HepG2 (cell line): ENCODE measurements at regions not wholly inside any gene's neighbourhood (a gene's known extent, or its start where the extent isn't known, plus 50 kb on each side); places are given as distances from the start of the nearest gene placed in this dataset.

Source experiments
- CHD2 ChIP-seq: IDR thresholded peaks from 2 replicates; pipeline ENCODE4 v1.6.1; 2011; ENCODE audit warnings: low read depth, low read length, improper control_type of control experiment
- FIP1L1 ChIP-seq: fragments of 200-400 bp; formaldehyde crosslinking; IDR thresholded peaks from 2 replicates; pipeline ENCODE4 v1.6.1; 2018; ENCODE audit warnings: low read depth, mild to moderate bottlenecking, low read length, moderate library complexity, borderline replicate concordance; ENCODE audit not compliant: insufficient read depth
- FOXA1 ChIP-seq, 2 experiments: fragments of 450-650 bp in 1 of 2; sonication (generic) in 1 of 2; formaldehyde crosslinking in 1 of 2; IDR thresholded peaks; 2 replicates each; pipeline versions ENCODE4 v1.4.0 to v1.6.1; 2016 to 2020; ENCODE audit warnings: missing genetic modification reagents in 1 of 2
- GFI1 ChIP-seq: sonication (generic); formaldehyde crosslinking; IDR thresholded peaks from 2 replicates; pipeline ENCODE4 v1.5.0; 2020; ENCODE audit warnings: missing genetic modification reagents, mild to moderate bottlenecking, borderline replicate concordance
- GTF3A ChIP-seq: sonication (generic); formaldehyde crosslinking; conservative IDR thresholded peaks from 2 replicates; pipeline ENCODE4 v1.4.0; 2020; ENCODE audit warnings: mild to moderate bottlenecking, missing genetic modification reagents
- HNRNPUL1 ChIP-seq: fragments of 200-400 bp; formaldehyde crosslinking; IDR thresholded peaks from 2 replicates; pipeline ENCODE4 v1.6.1; 2017; ENCODE audit warnings: low read depth, mild to moderate bottlenecking, low read length, moderate library complexity
- HOXD1 ChIP-seq: sonication (generic); formaldehyde crosslinking; IDR thresholded peaks from 2 replicates; pipeline ENCODE4 v1.5.0; 2020; ENCODE audit warnings: missing genetic modification reagents
- JUND ChIP-seq: sonication (generic); formaldehyde crosslinking; IDR thresholded peaks from 2 replicates; pipeline ENCODE4 v1.8.0; 2022; ENCODE audit warnings: mild to moderate bottlenecking, missing genetic modification reagents
- KDM2A ChIP-seq: sonication (generic); formaldehyde crosslinking; IDR thresholded peaks from 2 replicates; pipeline ENCODE4 v1.4.0; 2020; ENCODE audit warnings: low read depth, missing genetic modification reagents, borderline replicate concordance
- KMT2A ChIP-seq: sonication (generic); formaldehyde crosslinking; IDR thresholded peaks from 2 replicates; pipeline ENCODE4 v1.4.0; 2020; ENCODE audit warnings: missing genetic modification reagents
- PTBP1 ChIP-seq: fragments of 200-400 bp; formaldehyde crosslinking; IDR thresholded peaks from 2 replicates; pipeline ENCODE4 v1.6.1; 2018; ENCODE audit warnings: low read length, low read depth; ENCODE audit not compliant: poor library complexity, severe bottlenecking
- RELA ChIP-seq: sonication (generic); formaldehyde crosslinking; IDR thresholded peaks from 2 replicates; pipeline ENCODE4 v1.4.0; 2020; ENCODE audit warnings: missing genetic modification reagents
- SOX5 ChIP-seq: IDR thresholded peaks from 2 replicates; pipeline ENCODE4 v1.6.1; 2016; ENCODE audit warnings: borderline replicate concordance
- ZBTB7B ChIP-seq: sonication (generic); formaldehyde crosslinking; IDR thresholded peaks from 2 replicates; pipeline ENCODE4 v1.4.0; 2020; ENCODE audit warnings: missing genetic modification reagents
- ZNF382 ChIP-seq: sonication (generic); formaldehyde crosslinking; IDR thresholded peaks from 2 replicates; pipeline ENCODE4 v1.5.0; 2020; ENCODE audit warnings: missing genetic modification reagents, mild to moderate bottlenecking, borderline replicate concordance
- ZNF609 ChIP-seq: sonication (generic); formaldehyde crosslinking; IDR thresholded peaks from 2 replicates; pipeline ENCODE4 v1.4.0; 2020; ENCODE audit warnings: mild to moderate bottlenecking, missing genetic modification reagents, borderline replicate concordance
- ZNF614 ChIP-seq: IDR thresholded peaks from 2 replicates; pipeline ENCODE4 v1.6.1; 2018; ENCODE audit warnings: missing biosample characterization, missing genetic modification reagents, inconsistent platforms, borderline replicate concordance
- TF ChIP-seq, protein P1 (sequence below): sonication (generic); formaldehyde crosslinking; IDR thresholded peaks from 2 replicates; pipeline ENCODE4 v1.4.0; 2020; ENCODE audit warnings: missing genetic modification reagents, borderline replicate concordance
- TF ChIP-seq, protein P2 (sequence below): sonication (generic); formaldehyde crosslinking; IDR thresholded peaks from 2 replicates; pipeline ENCODE4 v1.4.0; 2020; ENCODE audit warnings: mild to moderate bottlenecking, missing genetic modification reagents
- TF ChIP-seq, protein P3 (sequence below): sonication (generic); formaldehyde crosslinking; IDR thresholded peaks from 2 replicates; pipeline ENCODE4 v1.4.0; 2020; ENCODE audit warnings: missing genetic modification reagents, borderline replicate concordance

GRCh38 chr1:214124915-214125314 lies 137.1 kb downstream of the PROX1 start (continued):
- TF ChIP-seq ZNF609 = 0 out of 2 replicates have a peak, but pooled peaks have one; percentile 35
- TF ChIP-seq, protein P1, sequence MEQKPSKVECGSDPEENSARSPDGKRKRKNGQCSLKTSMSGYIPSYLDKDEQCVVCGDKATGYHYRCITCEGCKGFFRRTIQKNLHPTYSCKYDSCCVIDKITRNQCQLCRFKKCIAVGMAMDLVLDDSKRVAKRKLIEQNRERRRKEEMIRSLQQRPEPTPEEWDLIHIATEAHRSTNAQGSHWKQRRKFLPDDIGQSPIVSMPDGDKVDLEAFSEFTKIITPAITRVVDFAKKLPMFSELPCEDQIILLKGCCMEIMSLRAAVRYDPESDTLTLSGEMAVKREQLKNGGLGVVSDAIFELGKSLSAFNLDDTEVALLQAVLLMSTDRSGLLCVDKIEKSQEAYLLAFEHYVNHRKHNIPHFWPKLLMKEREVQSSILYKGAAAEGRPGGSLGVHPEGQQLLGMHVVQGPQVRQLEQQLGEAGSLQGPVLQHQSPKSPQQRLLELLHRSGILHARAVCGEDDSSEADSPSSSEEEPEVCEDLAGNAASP (CRISPR knock-in tag) = peak; percentile 31; the same call in 1 of the 2 replicates
- TF ChIP-seq HNRNPUL1 = no peak
- no peak for TF ChIP-seq ZNF614 (CRISPR knock-in tag)
- TF ChIP-seq, protein P2, sequence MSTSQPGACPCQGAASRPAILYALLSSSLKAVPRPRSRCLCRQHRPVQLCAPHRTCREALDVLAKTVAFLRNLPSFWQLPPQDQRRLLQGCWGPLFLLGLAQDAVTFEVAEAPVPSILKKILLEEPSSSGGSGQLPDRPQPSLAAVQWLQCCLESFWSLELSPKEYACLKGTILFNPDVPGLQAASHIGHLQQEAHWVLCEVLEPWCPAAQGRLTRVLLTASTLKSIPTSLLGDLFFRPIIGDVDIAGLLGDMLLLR (CRISPR knock-in tag) = no peak
- TF ChIP-seq ZBTB7B = 0 out of 2 replicates have a peak, but pooled peaks have one; percentile 20
- TF ChIP-seq KDM2A (CRISPR knock-in tag) = no peak
- no peak for TF ChIP-seq FIP1L1
- TF ChIP-seq JUND (CRISPR knock-in tag) = no peak
- no peak for TF ChIP-seq KMT2A
- no peak for TF ChIP-seq GTF3A
- TF ChIP-seq HOXD1 (CRISPR knock-in tag) = no peak
- peak; percentile 26; the same call in 1 of the 2 replicates for TF ChIP-seq SOX5
- no peak for TF ChIP-seq CHD2
- TF ChIP-seq RELA (CRISPR knock-in tag) = no peak
- TF ChIP-seq, protein P3, sequence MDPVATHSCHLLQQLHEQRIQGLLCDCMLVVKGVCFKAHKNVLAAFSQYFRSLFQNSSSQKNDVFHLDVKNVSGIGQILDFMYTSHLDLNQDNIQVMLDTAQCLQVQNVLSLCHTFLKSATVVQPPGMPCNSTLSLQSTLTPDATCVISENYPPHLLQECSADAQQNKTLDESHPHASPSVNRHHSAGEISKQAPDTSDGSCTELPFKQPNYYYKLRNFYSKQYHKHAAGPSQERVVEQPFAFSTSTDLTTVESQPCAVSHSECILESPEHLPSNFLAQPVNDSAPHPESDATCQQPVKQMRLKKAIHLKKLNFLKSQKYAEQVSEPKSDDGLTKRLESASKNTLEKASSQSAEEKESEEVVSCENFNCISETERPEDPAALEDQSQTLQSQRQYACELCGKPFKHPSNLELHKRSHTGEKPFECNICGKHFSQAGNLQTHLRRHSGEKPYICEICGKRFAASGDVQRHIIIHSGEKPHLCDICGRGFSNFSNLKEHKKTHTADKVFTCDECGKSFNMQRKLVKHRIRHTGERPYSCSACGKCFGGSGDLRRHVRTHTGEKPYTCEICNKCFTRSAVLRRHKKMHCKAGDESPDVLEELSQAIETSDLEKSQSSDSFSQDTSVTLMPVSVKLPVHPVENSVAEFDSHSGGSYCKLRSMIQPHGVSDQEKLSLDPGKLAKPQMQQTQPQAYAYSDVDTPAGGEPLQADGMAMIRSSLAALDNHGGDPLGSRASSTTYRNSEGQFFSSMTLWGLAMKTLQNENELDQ (CRISPR knock-in tag) = no peak
- TF ChIP-seq GFI1 (CRISPR knock-in tag) = no peak
- no peak for TF ChIP-seq ZNF382
- TF ChIP-seq PTBP1 = no peak
- no peak for TF ChIP-seq FOXA1 (IDR thresholded peaks at IDR 0.05)
- peak; percentile 41 for TF ChIP-seq FOXA1 (CRISPR knock-in tag; IDR thresholded peaks at IDR 0.05)
